HUES6 (cell line): ENCODE measurements at regions not wholly inside any gene's neighbourhood (a gene's known extent, or its start where the extent isn't known, plus 50 kb on each side); places are given as distances from the start of the nearest gene placed in this dataset.
"Not testable (repeated sequence)": the region's sequence is repeated elsewhere in the genome, so short reads cannot be mapped to it uniquely, and the experiment has no call there.

Source experiments
- H3K27ac ChIP-seq: 2 replicates; pipeline ENCODE4 v1.7.0; 2013; ENCODE audit warnings: low read depth, mild to moderate bottlenecking, low read length, inconsistent platforms
- H3K27me3 ChIP-seq: 2 replicates; pipeline ENCODE4 v1.6.1; 2013; ENCODE audit warnings: low read length; ENCODE audit not compliant: control insufficient read depth, insufficient read depth
- H3K36me3 ChIP-seq: 2 replicates; pipeline ENCODE4 v1.6.1; 2013; ENCODE audit warnings: low read length; ENCODE audit not compliant: control insufficient read depth, insufficient read depth
- H3K4me1 ChIP-seq: 2 replicates; pipeline ENCODE4 v1.6.1; 2013; ENCODE audit warnings: low read length; ENCODE audit not compliant: control insufficient read depth, insufficient read depth
- H3K4me3 ChIP-seq: 2 replicates; pipeline ENCODE4 v1.5.1; 2013; ENCODE audit warnings: low read depth, low read length
- H3K9ac ChIP-seq: one replicate; pipeline ENCODE4 v1.6.1; 2013; ENCODE audit warnings: mild to moderate bottlenecking, low read length
- H3K9me3 ChIP-seq: 2 replicates; pipeline ENCODE4 v1.6.1; 2013; ENCODE audit warnings: low read depth, low read length; ENCODE audit not compliant: control insufficient read depth, insufficient read depth

GRCh38 chrX:92224406-92224805, 445.2 kb downstream of the PCDH11X start:
- Histone ChIP-seq H3K9me3 (no peaks in the 10 kb centered on the region), H3K36me3 (no peaks in the 10 kb centered on the region), H3K4me1 (peaks cover 18% of the 10 kb centered on the region), H3K9ac (no peak overlapping the region), H3K27me3 (no peaks in the 10 kb centered on the region), H3K27ac (no peak overlapping the region), H3K4me3 (no peak overlapping the region)

- H3K4me1 ChIP-seq, result peaks cover 26% of the 10 kb centered on the region
- H3K4me3 ChIP-seq, result no peak overlapping the region
- peak overlapping the region; percentile 40 for H3K9ac ChIP-seq
- peak overlapping the region; percentile 61 for H3K27ac ChIP-seq
- no peaks in the 10 kb centered on the region for H3K36me3 ChIP-seq
- no peaks in the 10 kb centered on the region for H3K9me3 ChIP-seq
- no peaks in the 10 kb centered on the region for H3K27me3 ChIP-seq
These were observed 451.5 kb downstream of the PCDH11X start for GRCh38 chrX:92230628-92231027.

- no peak overlapping the region for H3K4me3 ChIP-seq
- H3K9me3 ChIP-seq, result no peaks in the 10 kb centered on the region
- no peak overlapping the region for H3K9ac ChIP-seq
- no peaks in the 10 kb centered on the region for H3K36me3 ChIP-seq
- no peaks in the 10 kb centered on the region for H3K27me3 ChIP-seq
- H3K4me1 ChIP-seq, result peaks cover 21% of the 10 kb centered on the region
- H3K27ac ChIP-seq, result no peak overlapping the region; the same call in 1 of the 2 replicates
These were observed 452.2 kb downstream of the PCDH11X start for GRCh38 chrX:92231391-92231790.

DNA sequence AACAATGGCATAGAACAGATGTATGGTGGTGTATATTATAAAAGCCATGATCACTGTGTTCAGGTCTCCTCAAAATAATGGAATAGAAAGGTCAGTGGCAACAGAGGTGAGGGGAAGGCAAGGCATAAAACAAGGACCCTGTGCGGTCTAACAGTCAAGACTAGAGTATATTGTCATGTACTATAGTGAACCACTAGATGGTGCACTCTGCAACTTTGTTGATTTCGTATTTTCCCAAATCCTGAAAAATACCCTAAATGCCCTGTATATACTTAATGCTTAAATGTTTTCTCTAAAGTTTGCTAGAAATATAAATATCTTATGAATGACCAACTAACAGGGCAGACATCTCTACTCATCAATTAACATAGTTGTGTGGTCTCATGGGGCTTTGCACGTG, 453.0 kb downstream of the PCDH11X start:
- peaks cover 13% of the 10 kb centered on the region for H3K4me1 ChIP-seq
- H3K9me3 ChIP-seq, result no peaks in the 10 kb centered on the region
- no peaks in the 10 kb centered on the region for H3K27me3 ChIP-seq
- no peak overlapping the region for H3K4me3 ChIP-seq
- no peaks in the 10 kb centered on the region for H3K36me3 ChIP-seq
- no peak overlapping the region for H3K9ac ChIP-seq
- H3K27ac ChIP-seq, result no peak overlapping the region

GRCh38 chrX:92241249-92241648, 462.1 kb downstream of the PCDH11X start:
- Histone ChIP-seq H3K27me3 (no peaks in the 10 kb centered on the region), H3K9ac (no peak overlapping the region), H3K4me3 (no peak overlapping the region), H3K4me1 (no peaks in the 10 kb centered on the region), H3K27ac (no peak overlapping the region), H3K36me3 (no peaks in the 10 kb centered on the region), H3K9me3 (0 out of 2 replicates have a peak, but pooled peaks cover 2% of the 10 kb centered on the region)

- Histone ChIP-seq H3K36me3 (no peaks in the 10 kb centered on the region), H3K9me3 (no peaks in the 10 kb centered on the region), H3K27ac (no peak overlapping the region), H3K4me3 (no peak overlapping the region), H3K4me1 (no peaks in the 10 kb centered on the region), H3K27me3 (no peaks in the 10 kb centered on the region), H3K9ac (no peak overlapping the region)
These were observed 467.9 kb downstream of the PCDH11X start for GRCh38 chrX:92247076-92247475.

- H3K27ac ChIP-seq, result no peak overlapping the region
- no peak overlapping the region for H3K4me3 ChIP-seq
- no peaks in the 10 kb centered on the region for H3K27me3 ChIP-seq
- no peaks in the 10 kb centered on the region for H3K36me3 ChIP-seq
- H3K9ac ChIP-seq, result no peak overlapping the region
- no peaks in the 10 kb centered on the region for H3K4me1 ChIP-seq
- H3K9me3 ChIP-seq, result peaks cover 11% of the 10 kb centered on the region
These were observed 469.9 kb downstream of the PCDH11X start for GRCh38 chrX:92249125-92249524.

DNA sequence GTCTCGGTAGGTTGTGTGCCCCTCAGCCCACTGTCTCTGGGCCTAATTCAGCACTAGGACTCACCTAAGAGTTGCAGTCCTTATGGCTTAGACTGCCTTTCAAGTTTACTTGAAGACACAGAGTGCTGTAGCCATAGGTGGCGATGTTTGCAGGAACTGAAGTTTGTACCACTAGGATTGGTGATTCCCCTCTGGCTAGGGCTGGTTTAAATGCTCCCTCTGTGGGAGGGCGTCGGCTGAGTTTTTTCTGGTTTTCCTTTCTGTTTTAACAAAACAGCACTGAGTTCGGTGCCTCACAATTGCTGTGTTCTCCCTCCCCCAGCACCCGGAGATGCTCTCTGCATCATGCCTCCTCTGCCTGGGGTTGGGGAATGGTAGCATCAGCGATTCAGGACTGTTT, 480.9 kb downstream of the PCDH11X start:
- Histone ChIP-seq H3K36me3 (peaks cover 7% of the 10 kb centered on the region; the same call in 1 of the 2 replicates), H3K27me3 (no peaks in the 10 kb centered on the region), H3K9ac (no peak overlapping the region), H3K4me1 (peaks cover 6% of the 10 kb centered on the region; the same call in 1 of the 2 replicates), H3K9me3 (peaks cover 41% of the 10 kb centered on the region), H3K4me3 (no peak overlapping the region), H3K27ac (no peak overlapping the region)

GRCh38 chrX:92270936-92271855, 492.0 kb downstream of the PCDH11X start:
- H3K27ac ChIP-seq, result peak overlapping the region; percentile 95
- H3K9me3 ChIP-seq, result peaks cover 5% of the 10 kb centered on the region; the same call in 1 of the 2 replicates
- H3K4me3 ChIP-seq, result peak overlapping the region; percentile 15; the same call in 1 of the 2 replicates
- H3K4me1 ChIP-seq, result peaks cover 44% of the 10 kb centered on the region
- no peaks in the 10 kb centered on the region for H3K27me3 ChIP-seq
- H3K36me3 ChIP-seq, result peaks cover 8% of the 10 kb centered on the region; the same call in 1 of the 2 replicates
- peak overlapping the region; percentile 86 for H3K9ac ChIP-seq

DNA sequence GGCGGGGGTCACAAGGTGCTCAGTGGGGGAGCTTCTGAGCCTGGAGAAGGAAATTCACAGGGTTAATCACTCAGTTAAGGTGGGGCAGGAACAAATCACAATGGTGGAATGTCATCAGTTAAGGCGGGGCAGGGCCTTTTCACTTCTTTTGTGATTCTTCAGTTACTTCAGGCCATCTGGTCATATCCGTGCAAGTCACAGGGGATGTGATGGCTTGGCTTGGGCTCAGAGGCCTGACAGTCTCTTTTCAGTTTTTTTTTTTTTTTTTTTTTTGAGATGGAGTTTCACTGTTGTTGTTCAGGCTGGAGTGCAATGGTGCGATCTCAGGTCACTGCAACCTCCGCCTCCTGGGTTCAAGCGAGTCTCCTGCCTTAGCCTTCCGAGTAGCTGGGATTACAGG, 499.4 kb downstream of the PCDH11X start:
- Histone ChIP-seq H3K36me3 (peaks cover 22% of the 10 kb centered on the region; the same call in 1 of the 2 replicates), H3K9ac (peak overlapping the region; percentile 99), H3K27ac (peak overlapping the region; percentile 76; the same call in 1 of the 2 replicates), H3K4me3 (0 out of 2 replicates have a peak overlapping the region, but pooled peaks have one; percentile 45), H3K9me3 (peaks cover 11% of the 10 kb centered on the region)
- H3K27me3 ChIP-seq, H3K4me1 ChIP-seq: not testable (repeated sequence)

DNA sequence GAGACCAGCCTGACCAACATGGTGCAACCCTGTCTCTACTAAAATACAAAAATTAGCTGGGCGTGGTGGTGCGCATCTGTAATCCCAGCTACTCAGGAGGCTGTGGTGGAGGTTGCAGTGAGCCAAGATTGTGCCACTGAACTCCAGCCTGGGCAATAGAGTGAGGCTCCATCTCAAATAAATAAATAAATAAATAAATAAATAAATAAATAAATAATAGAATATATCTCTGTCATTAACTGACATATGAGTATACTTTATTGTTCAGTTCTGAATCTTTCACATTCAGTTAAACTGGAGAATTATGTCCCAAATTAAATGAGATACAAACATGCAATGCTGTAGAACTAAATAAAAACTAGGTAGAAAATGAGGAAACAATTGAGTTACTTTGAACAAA, 501.2 kb downstream of the PCDH11X start:
- H3K4me3 ChIP-seq, H3K4me1 ChIP-seq, H3K27ac ChIP-seq, H3K9ac ChIP-seq, H3K27me3 ChIP-seq: not testable (repeated sequence)
- Histone ChIP-seq H3K9me3 (peaks cover 11% of the 10 kb centered on the region), H3K36me3 (peaks cover 22% of the 10 kb centered on the region; the same call in 1 of the 2 replicates)
